GM21367 (cell line): ENCODE measurements at regions not wholly inside any gene's neighbourhood (a gene's known extent, or its start where the extent isn't known, plus 50 kb on each side); places are given as distances from the start of the nearest gene placed in this dataset.

Experiments
- ATAC-seq: cut with Tn5 transposase; IDR thresholded peaks from one replicate; pipeline ENCODE4 v1.9.1; 2021; ENCODE audit not compliant: unreplicated experiment

DNA sequence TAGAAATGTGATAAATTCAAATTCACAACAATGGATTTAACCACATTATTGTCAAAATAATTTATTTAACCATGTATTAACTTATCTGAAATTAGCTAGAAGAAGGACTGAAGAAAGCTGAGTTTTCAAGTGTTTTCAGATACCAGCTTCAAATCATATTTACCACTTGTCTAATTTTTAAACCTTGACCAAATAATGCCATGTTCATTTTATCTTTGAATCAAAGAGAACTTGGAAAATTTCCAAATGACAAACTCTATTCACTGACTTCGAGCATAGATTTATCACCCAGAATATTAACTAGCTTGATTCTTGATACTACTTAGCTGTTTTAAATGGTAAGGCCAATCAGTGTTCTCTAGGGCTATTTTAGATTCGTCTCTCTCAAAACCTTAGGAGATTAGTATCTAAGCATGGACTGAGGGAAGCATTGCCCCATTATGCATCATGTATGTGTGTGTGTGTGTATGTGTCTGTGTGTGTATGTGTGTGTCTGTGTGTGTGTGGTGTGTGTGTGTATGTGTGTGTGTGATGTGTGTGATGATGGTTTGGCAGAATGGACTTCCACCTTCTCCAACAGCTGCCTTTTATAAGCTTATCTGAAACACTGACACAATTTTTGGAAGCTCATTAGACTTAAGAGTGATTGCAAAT, 667.5 kb upstream of the FANCL start:
- no peak for ATAC-seq

DNA sequence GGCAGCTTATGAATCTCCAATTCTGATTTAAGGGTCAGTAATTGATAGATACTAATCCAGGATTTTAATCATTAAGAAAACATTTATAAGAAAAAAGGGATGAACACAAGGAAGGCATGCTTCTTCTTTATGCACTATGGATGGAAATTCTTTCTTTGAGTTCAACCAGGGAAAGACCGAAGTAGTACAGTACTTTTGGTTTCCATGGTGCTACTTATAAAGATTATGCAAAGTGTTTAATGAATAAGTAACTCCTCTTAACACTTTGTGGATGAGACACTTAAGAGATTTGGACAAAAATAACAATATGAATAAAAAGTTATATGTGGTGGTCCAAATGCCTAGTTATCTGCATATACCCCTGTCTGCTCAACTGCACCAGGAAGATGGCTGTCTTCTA, 666.5 kb upstream of the FANCL start:
- ATAC-seq = no peak

GRCh38 chr2:58906081-58906645, 665.0 kb upstream of the FANCL start:
- ATAC-seq = no peak

DNA sequence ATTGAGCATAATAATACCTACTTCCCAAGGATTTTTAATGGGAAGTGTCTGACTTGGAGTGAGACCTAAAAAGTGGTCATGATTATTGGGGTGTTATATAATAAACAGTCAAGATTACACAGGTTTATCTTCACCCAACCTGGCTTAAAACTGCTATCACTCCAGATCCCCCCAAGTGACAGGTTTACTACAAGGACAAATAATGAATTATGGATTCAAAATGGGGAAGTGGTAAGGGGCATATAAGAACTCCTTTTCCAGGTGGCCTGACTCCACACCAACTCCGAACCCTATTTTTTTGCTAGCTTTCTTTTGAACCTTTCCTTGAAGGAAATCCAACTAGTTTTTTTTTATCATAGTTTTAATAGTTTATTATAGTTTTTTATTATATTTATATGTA, 663.0 kb upstream of the FANCL start:
- ATAC-seq = no peak

DNA sequence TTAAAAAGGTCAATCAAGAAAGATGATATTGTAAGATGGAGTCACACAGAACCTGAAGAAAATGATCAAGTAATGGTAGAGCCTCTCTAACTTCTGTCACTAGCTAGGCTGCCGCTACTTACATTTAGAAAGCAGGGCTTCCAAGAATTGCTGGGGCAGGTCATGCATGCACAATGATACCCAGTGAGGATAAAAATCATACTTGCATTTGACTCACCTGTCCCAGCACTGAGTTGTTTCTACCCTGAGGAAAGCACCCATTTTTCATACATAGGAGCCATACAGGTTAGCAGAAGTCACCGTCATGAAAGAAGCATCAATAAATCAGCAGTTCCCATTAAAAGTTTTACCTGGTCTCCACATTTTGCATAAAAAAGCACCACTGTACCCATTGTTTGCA, 662.3 kb upstream of the FANCL start:
- ATAC-seq = no peak

DNA sequence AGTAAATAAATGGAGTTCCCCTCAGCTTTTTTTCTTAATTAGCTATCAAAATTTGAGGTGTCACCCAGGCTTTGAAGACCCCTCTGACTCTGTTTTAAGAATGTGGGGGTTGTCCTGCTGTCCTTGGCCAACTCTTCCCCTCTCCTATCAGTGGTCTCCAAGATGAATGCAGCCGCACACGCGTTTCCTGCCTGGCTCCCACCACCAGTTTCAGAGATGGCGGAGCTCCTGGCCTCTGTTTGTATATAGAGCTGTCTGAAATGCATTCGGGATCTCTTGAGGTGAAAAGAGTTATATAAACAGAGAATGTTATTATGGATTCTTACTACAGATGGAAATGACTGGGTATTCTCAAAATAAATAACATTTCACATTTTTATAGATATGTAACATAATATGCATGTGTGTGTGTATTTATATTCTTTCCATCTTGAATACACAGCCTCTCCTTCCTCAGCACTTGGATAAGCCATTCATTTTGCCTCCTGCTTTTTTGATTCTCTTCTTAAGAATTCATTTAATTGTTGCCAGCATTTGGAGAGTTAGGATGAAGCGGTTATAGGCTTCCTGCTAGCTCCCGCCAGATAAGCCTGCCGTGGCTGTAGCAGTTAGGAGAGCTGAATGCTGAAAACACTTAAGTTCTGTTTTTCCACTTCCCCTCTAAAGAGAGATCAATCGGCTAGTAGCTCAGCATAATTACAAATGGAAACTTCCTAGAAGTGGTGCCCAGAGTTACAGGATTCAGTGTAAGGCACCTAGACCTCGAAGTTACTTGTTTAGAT, 659.3 kb upstream of the FANCL start:
- ATAC-seq = no peak

GRCh38 chr2:58899692-58900091, 658.6 kb upstream of the FANCL start:
- ATAC-seq = no peak

GRCh38 chr2:58896638-58897037, 655.5 kb upstream of the FANCL start:
- ATAC-seq = no peak

- ATAC-seq = no peak
Measured at GRCh38 chr2:58895857-58896256, 654.7 kb upstream of the FANCL start.

DNA sequence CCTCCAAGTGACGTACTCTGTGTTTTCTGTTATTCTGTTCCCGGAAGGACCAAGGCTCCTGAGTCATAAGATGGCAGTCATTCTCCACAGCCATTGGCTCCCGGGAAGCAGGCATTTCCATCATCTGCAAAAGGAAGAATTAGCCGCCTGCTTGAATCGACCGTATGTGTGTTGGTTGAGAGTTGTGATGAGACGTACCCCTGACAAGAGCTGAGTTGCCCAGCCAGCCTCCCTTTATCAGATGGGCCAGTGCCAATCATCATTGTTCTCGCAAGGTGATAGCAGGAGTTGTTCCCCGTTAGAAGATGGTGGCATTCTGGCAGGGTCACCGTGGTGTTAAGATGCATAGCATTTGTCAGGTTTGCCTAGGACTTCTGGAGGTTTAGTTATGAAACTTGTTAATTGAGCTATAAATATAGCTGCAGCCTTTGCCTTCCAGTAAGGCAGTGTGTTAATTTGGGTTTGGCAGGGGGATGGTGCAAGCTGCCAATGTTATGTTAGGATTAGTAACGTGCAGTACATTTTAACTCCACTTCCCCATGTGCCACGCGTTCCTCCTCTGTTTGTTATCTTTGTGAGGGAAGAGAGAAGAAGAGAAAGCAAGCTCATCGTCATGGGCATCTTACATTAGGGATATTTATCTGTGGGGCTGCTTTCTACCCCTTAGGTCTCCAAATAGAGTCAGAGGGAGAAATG, 652.7 kb upstream of the FANCL start:
- ATAC-seq = no peak

GRCh38 chr2:58891828-58892377, 650.8 kb upstream of the FANCL start:
- ATAC-seq = no peak

GRCh38 chr2:58890865-58891525, 649.9 kb upstream of the FANCL start:
- ATAC-seq = no peak

DNA sequence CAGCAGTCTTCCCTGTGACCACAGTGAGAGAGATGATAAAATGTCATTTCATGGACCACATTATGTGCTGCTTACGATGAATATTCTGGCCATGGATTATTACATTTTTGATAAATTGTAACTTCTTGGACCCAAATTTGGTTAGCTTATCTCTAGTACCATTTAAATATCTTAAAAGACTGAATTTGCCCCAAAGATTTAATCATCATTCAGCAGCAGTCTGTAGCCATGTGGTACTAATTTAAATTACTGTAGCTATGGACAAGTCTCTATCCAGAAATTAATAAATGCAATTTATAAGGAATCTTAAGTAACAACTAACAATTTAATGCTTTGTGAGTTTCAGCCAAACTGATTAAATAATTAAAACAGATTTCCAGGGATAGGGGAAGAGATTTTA, 644.9 kb upstream of the FANCL start:
- no peak for ATAC-seq

GRCh38 chr2:58879834-58880233, 638.7 kb upstream of the FANCL start:
- no peak for ATAC-seq

DNA sequence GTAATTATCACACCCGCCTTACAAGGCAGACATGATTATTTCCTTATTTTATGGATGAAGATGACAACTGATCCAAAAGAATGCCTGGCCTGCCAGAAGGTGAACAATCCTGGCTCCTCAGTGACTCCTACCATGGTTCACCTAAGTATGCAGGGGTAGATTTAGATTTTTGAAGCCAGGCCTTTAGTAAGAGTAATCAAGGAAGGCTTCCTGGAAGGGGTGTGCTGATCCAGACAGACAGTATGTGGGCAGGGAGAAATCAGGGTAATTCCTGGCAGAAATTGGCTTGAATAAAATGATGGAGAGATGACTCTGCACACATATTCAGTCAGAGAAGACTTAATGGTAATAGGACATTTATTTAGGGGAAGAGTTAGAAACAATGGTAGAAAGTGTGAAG, 637.7 kb upstream of the FANCL start:
- no peak for ATAC-seq

DNA sequence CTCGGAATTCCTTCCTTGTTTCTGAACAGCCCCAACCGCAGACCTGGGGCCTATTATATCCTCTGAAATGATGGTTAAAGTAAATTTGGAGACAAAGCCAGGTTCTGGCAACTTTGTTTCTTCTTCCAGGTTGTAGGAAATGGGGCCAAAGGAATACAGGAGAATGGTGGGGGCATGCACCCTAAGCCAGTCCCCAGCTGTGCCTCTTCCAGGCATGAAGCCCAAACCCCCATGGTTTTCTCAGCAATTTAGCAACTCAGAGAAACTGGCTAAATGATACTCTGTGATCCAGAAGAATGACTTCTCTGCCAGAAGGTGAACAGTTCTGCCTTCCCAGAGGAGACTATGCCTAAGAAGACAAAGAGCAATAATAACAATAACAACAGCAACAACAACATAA, 635.0 kb upstream of the FANCL start:
- no peak for ATAC-seq

DNA sequence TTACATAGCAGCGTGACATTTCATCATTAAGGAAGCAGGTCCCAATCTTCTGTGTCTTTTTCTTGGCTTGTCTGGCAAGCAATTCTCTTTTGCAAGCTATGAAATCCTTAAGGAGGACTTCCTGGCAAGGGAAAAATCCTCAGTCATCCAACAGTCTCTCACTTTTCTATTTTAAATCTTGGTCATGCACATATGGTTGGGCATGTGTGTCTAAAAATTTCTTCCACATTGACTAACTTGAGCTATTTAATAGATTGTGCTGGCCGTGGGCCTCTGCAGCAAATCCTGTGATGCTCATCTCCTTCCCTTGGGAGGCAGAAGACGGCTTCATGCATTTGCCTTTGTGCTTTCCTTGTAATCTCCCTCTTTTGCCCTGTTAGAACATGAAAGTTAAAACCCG, 634.3 kb upstream of the FANCL start:
- no peak for ATAC-seq

GRCh38 chr2:58871469-58872142, 630.5 kb upstream of the FANCL start:
- ATAC-seq = peak; percentile 49

- peak; percentile 74 for ATAC-seq
Measured at GRCh38 chr2:58870704-58871103, 629.6 kb upstream of the FANCL start.

DNA sequence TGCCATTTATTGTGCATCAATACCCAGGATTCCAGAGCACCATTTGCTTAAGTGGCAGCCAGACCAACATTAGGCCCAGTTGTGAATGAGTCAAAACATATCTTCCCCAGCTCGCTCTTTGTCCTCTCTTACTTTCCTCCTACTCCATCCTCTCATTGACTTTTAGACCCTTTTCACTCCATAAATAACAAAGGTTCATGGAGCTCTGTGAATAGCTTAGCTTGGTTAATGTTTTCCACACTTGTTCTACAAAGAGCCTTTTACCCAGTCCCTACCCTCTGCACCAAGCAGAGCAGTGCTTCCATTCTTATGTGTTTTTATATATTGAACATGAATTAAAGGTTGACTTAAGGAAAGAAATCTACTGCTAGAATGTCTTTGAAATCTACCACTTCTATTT, 625.8 kb upstream of the FANCL start:
- ATAC-seq = no peak
